Kidney glomerular epithelial cell (primary cell): ENCODE measurements at regions not wholly inside any gene's neighbourhood (a gene's known extent, or its start where the extent isn't known, plus 50 kb on each side); places are given as distances from the start of the nearest gene placed in this dataset.
"Not testable (repeated sequence)": the region's sequence is repeated elsewhere in the genome, so short reads cannot be mapped to it uniquely, and the experiment has no call there.

Source experiments
- DNase-seq: peaks from one replicate; lab custom pipeline; 2025; lab: John Stamatoyannopoulos, UW

DNA sequence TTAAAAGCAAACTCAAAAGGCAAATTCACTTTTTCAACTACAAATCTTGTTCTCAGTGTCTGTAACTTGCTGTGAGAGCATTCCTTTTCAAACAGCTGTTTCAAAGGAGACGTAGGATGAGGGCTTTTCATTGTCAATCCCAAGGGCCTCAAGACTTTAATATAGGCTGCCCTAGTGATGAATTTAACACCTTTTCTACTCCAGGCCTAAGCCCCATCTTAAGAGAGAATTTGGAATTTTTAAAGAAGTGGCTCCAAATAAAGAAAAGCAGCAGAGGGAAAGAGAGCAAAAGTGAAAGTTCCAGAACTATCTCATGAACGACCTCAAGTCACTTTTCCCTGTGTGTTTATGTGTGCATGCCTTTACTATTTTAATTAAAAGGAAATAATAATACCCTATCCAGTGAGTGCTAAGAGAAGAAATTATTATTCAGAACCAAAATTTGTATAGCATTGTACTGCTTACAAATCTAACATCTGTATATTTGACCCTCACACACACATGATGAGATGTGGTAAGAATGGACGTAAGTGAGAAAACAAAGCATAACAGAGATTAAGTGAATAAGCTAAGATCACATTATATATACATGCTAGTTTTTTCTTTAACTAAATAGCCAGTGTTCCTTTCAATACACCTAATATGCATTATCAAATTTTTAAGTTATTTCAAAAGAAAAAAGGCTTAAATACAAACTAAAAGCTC lies 196.4 kb downstream of the VGLL3 start:
- peak; percentile 41 for DNase-seq

DNA sequence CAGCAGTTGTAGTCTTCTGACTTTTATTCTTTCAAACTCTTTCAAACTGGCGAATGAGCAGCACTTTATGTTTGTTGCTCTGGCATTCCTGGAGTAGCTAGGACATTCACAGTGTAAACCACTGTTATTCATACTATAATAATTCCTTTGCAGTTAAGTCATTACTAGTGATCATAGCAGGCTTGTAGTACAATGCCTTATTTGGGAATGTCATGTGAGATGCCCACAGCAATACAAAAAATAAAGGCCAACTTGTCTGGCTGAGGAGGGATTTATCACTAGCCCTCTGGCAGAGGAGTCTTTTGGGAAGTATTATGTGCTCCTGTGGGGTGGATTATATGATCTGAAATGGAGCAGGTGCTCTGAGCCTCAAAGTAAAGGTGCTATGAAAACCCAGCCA lies 197.2 kb downstream of the VGLL3 start:
- DNase-seq: peak; percentile 97

DNA sequence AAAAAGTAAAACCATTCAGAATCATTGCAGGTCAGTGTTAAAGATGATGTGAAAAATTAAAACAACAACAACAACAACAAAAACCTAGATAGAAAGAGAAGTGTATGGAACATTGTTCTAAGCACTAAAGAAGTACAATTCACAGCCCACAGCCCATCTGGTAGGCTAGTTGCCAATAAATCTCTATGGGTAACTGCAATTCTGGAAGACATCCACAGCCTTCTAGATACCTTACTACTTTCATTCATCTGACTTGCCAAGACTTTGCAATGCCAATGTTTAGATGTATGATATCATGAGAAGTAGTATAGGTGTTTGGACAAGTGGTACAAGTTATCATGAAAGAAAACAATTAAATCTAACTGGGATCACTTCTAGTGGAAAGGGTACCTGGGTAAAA lies 198.6 kb downstream of the VGLL3 start:
- DNase-seq: no peak

- no peak for DNase-seq
These were observed 199.9 kb downstream of the VGLL3 start for GRCh38 chr3:86790884-86791549.

- peak; percentile 53 for DNase-seq
These were observed 202.6 kb downstream of the VGLL3 start for GRCh38 chr3:86788371-86788770.

DNA sequence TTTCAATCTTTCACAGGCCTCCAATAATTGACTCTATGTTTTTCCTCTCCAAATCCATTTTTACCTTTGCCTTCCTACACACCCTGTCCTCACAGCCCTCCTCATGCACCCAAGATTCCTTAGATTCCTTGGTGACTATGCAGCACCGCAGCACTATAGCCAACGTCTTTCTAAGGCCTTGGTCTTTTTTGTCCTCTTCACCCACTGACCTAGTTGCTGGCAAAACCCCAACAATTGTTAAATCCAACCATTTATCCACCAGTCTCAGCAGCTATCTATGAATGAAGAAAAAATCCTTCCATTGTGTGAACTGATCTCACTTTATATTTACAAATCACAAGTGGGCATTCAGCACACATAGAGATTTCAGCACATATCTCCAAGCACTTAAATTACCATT lies 203.9 kb downstream of the VGLL3 start:
- DNase-seq: no peak

DNA sequence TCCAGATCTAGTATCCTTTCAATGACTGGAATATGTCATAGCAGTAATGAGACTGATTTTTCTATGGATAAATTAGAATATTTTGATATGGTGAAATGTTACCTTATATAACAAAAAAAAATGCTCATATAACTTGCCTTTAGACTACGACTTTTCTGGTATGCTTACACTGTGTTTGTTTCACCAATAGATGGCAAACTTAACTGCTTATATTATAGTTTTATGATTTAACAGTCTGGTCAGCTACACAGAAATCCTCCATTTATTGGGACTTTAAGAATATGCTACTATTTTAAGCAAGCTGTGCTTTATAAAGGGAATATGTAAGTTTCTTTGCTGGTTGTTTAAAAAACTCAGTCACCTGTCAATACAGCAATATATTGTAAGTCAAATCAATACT lies 205.6 kb downstream of the VGLL3 start:
- DNase-seq: peak; percentile 48

DNA sequence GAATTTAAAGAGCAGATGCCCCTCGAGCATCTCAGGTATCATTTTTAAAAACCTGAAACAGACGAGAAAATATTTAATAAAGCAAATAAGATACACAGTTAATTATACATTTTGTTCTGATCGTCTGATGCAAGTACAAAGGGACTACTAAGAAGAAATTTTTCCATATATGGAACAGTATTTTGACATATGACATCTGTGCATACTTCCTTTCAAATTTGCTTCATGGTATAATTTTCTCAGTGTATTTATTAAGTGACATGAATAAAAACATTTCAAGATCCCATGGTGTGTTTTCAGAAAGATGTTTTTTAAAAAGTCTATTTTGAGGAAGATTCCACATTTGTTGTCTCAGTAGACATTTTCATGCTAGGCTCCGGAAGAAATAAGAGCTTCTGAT lies 208.1 kb downstream of the VGLL3 start:
- no peak for DNase-seq

- no peak for DNase-seq
These were observed 208.7 kb downstream of the VGLL3 start for GRCh38 chr3:86782286-86782685.

GRCh38 chr3:86774082-86774691 lies 216.8 kb downstream of the VGLL3 start:
- no peak for DNase-seq

DNA sequence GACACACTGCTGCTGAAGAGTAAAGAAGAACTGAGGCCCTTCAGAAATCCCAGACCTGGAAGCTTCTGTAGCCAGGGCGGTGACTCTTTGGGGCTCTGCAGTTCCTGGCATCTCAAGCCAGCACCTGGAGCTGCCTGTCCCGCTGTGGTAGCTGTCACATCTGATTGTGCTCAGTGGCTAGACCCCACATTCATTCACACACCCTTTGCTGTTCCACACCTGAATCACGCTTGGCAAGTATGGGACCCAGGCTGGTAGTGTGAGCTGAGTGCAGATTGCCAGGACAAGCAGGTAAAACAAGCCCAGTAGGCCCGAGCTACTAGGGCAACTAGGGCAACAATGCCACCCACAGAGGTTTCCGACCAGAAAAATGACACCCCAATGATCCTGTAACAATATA lies 218.2 kb downstream of the VGLL3 start:
- no peak for DNase-seq

GRCh38 chr3:86771741-86772512 lies 219.0 kb downstream of the VGLL3 start:
- no peak for DNase-seq

DNA sequence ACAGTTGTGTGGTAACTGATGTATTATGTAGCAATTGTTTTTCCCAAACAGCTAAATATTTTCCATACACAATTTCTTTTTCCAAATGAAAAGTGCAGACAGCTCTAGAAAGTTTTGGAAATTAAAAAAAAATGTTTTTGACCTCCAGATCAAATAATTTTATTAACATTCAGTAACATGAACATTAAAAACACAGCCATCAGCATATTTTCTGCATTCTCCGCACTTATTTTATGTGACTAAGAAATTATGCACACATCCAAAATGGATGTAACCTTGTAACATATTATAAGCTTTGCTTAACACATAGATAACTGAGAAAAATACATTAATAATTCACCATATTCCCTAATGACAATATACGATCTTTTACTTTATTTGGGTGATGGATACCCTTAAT lies 224.6 kb downstream of the VGLL3 start:
- DNase-seq: no peak

DNA sequence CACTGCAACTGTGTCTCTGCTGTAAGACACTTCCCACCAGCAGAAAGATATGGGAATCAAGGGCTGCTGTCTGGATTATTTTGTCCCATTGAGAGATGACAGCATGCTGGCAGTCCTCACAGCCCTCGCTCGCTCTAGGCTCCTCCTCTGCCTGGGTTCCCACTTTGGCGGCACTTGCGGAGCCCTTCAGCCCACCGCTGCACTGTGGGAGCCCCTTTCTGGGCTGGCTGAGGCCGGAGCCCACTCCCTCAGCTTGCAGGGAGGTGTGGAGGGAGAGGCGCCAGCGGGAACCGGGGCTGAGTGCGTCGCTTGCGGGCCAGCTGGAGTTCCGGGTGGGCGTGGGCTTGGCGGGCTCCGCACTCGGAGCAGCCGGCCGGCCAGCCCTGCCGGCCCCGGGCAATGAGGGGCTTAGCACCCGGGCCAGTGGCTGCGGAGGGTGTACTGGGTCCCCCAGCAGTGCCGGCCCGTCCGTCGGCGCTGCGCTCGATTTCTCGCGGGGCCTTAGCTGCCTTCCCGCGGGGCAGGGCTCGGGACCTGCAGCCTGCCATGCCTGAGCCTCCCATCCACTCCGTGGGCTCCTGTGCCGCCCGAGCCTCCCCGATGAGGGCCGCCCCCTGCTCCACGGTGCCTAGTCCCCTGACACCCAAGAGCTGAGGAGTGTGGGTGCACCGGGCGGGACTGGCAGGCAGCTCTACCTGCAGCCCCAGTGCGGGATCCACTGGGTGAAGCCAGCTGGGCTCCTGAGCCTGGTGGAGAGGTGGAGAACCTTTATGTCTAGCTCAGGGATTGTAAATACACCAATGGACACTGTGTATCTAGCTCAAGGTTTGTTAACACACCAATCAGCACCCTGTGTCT lies 233.4 kb downstream of the VGLL3 start:
- DNase-seq: not testable (repeated sequence)

GRCh38 chr3:86748015-86748414 lies 242.9 kb downstream of the VGLL3 start:
- DNase-seq: no peak

GRCh38 chr3:86744051-86744450 lies 246.9 kb downstream of the VGLL3 start:
- no peak for DNase-seq

GRCh38 chr3:86743233-86743632 lies 247.7 kb downstream of the VGLL3 start:
- no peak for DNase-seq

DNA sequence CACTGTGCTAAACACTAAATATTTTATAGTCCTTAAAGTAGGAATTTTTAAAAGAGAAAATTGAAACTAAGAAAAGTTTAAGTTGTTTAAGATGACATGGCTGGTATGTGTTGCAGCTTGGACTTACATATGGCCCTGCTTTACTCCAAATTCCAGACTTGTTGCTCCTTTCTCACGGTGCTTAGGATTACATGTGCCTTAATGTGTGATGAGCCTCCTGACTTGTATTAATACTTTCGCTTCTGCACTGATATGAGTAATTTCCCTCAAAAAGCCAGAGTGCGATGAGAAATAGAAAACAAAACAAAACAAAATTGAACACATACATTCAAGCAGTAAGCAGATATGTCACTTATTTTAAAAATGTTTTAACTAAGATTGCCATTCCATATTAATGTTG lies 250.2 kb downstream of the VGLL3 start:
- no peak for DNase-seq

DNA sequence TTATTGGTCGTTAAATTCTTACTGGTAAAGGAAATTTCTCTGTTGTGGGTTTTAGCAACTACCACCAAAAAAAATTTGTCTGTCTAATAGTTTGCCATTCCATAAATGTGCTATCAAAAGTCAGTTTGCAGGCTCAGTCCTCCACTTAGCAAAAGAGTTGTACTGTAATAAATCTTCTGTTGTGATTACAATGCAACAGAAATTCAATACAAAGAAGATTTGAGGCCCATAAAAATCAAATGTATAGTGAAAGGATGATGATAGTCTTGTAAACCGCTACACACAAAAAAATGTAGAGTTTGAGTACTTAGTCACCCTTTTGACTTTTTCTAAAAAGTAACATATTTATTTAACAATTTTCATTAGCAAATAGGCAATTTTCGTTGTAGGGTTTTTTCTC lies 251.7 kb downstream of the VGLL3 start:
- no peak for DNase-seq

DNA sequence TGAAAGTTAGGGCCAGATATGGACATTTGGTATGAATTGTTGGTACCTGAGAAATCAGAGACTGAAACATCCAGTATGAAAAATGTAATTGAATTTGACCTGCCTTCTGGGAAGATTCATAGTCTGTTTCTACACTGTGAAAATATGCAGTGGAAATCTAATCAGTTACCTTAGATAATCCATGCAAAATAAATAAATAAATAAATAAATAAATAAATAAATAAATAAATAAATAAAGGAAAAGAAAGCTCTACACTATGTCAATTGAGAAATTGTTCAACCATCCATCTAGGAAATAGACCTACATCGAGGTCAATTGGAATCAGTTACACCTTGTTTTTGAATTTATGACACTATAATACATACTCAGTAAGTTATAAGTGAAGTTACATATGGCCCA lies 252.3 kb downstream of the VGLL3 start:
- DNase-seq: no peak

- DNase-seq: no peak
These were observed 253.4 kb downstream of the VGLL3 start for GRCh38 chr3:86737517-86737916.

DNA sequence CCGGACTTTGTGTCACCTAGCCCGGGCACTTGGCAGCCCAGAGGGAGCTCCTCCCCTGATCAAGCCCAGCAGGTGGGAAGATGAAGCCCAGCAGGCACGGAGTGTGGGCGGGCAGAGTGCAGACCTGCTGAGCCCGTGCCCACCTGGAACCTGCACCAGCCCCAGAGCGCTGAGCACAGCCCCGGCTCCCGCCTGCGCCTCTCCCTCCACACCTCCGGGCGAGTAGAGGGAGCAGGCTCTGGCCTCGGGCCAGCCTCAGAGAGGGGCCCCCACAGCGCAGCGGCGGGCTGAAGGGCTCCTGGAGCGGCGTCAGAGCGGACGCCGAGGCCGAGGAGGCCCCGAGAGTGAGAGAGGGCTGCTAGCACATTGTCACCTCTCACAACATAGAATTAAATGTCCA lies 257.7 kb downstream of the VGLL3 start:
- no peak for DNase-seq
